ENCODE measurements at regions not wholly inside any gene's neighbourhood (a gene's known extent, or its start where the extent isn't known, plus 50 kb on each side); places are given as distances from the start of the nearest gene placed in this dataset.

DNA sequence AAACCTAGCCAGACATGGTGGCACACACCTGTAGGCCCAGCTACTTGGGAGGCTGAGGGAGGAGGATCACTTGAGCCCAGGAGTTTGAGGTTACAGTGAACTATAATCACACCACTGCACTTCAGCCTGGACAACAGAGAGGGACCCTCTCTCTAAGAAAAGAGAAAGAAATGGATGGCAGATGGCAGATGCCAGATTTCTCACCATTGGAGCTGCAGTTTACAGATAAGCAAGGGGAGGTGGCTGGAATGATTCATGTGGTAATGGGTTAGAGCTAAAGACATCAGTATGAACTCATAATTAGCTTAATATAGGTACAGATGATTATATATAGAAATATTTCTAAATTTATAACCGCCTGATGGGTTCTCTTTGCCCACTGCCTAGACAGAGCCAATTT is 80.1 kb upstream of the IPO5 start:
- Mint-ChIP-seq H3K27me3 (ENCODE audit: low read depth, unreplicated experiment) (no peaks in the 10 kb centered on the region), H3K27ac (ENCODE audit: unreplicated experiment) (no peak overlapping the region), H3K4me1 (ENCODE audit: low read depth, unreplicated experiment) (peaks cover under 1% of the 10 kb centered on the region), H3K4me3 (ENCODE audit: unreplicated experiment) (no peak overlapping the region), H3K36me3 (ENCODE audit: low read depth, unreplicated experiment) (no peaks in the 10 kb centered on the region), H3K9me3 (ENCODE audit: unreplicated experiment) (peaks cover 4% of the 10 kb centered on the region)
- H3K9me3 ChIP-seq (ENCODE audit: insufficient read depth, low read depth, low read length), result no peaks in the 10 kb centered on the region
- no peak overlapping the region for H3K4me2 ChIP-seq (ENCODE audit: low read length)
- no peak overlapping the region for H3K4me3 ChIP-seq (ENCODE audit: insufficient read depth, low read depth, low read length)
- no peaks in the 10 kb centered on the region for H4K20me1 ChIP-seq (ENCODE audit: insufficient read depth, low read length)
- H3K27me3 ChIP-seq (ENCODE audit: insufficient read depth, low read length), result no peaks in the 10 kb centered on the region
- TF ChIP-seq EZH2 (IDR thresholded peaks at IDR 0.05; ENCODE audit: insufficient read depth, low read length), result no peak
- TF ChIP-seq, protein P1, sequence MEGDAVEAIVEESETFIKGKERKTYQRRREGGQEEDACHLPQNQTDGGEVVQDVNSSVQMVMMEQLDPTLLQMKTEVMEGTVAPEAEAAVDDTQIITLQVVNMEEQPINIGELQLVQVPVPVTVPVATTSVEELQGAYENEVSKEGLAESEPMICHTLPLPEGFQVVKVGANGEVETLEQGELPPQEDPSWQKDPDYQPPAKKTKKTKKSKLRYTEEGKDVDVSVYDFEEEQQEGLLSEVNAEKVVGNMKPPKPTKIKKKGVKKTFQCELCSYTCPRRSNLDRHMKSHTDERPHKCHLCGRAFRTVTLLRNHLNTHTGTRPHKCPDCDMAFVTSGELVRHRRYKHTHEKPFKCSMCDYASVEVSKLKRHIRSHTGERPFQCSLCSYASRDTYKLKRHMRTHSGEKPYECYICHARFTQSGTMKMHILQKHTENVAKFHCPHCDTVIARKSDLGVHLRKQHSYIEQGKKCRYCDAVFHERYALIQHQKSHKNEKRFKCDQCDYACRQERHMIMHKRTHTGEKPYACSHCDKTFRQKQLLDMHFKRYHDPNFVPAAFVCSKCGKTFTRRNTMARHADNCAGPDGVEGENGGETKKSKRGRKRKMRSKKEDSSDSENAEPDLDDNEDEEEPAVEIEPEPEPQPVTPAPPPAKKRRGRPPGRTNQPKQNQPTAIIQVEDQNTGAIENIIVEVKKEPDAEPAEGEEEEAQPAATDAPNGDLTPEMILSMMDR (IDR thresholded peaks at IDR 0.05; ENCODE audit: insufficient read depth, low read depth, low read length), result no peak
- H3K27ac ChIP-seq (ENCODE audit: low read depth, low read length), result no peak overlapping the region
- H2AFZ ChIP-seq (ENCODE audit: low read depth, low read length), result no peak overlapping the region
- no peaks in the 10 kb centered on the region for H3K79me2 ChIP-seq (ENCODE audit: insufficient read depth, low read length)
- no peaks in the 10 kb centered on the region for H3K4me1 ChIP-seq (ENCODE audit: insufficient read depth, low read length)
- no peaks in the 10 kb centered on the region for H3K36me3 ChIP-seq (ENCODE audit: insufficient read depth, low read length)
- H3K9ac ChIP-seq (ENCODE audit: low read length), result no peak overlapping the region
- no peak for DNase-seq (ENCODE audit: low read depth)
- FAIRE-seq, result no peak

DNA sequence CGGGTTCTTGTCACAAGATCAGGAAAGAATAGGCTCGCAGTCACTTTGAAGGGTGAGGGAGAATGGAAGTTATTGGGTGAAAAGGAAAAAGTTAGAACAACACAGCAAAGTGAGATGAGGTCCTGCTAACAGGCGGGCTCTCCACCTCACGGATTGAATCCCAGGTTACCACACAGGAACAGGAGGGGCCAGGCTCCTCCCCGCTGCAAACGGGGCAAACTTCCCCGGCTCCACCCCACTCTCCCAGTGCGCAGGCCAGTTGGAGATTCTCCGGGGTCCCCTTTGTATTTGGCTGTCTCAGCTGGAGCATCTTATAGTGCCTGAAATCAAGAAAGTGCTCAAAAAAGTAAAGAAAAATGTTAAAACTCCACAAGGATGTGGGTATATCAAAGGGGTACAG is 78.3 kb upstream of the IPO5 start:
- no peak overlapping the region for H3K4me2 ChIP-seq (ENCODE audit: low read length)
- no peaks in the 10 kb centered on the region for H3K36me3 ChIP-seq (ENCODE audit: insufficient read depth, low read length)
- H3K9me3 ChIP-seq (ENCODE audit: insufficient read depth, low read depth, low read length), result no peaks in the 10 kb centered on the region
- no peaks in the 10 kb centered on the region for H4K20me1 ChIP-seq (ENCODE audit: insufficient read depth, low read length)
- TF ChIP-seq, protein P1 (IDR thresholded peaks at IDR 0.05; ENCODE audit: insufficient read depth, low read depth, low read length), result no peak
- no peak for TF ChIP-seq EZH2 (IDR thresholded peaks at IDR 0.05; ENCODE audit: insufficient read depth, low read length)
- no peaks in the 10 kb centered on the region for H3K79me2 ChIP-seq (ENCODE audit: insufficient read depth, low read length)
- no peak overlapping the region for H2AFZ ChIP-seq (ENCODE audit: low read depth, low read length)
- H3K4me1 ChIP-seq (ENCODE audit: insufficient read depth, low read length), result peaks cover 16% of the 10 kb centered on the region
- H3K27ac Mint-ChIP-seq (ENCODE audit: unreplicated experiment), result no peak overlapping the region
- no peak overlapping the region for H3K9ac ChIP-seq (ENCODE audit: low read length)
- no peaks in the 10 kb centered on the region for H3K27me3 Mint-ChIP-seq (ENCODE audit: low read depth, unreplicated experiment)
- no peaks in the 10 kb centered on the region for H3K9me3 Mint-ChIP-seq (ENCODE audit: unreplicated experiment)
- no peak overlapping the region for H3K27ac ChIP-seq (ENCODE audit: low read depth, low read length)
- no peak overlapping the region for H3K4me3 Mint-ChIP-seq (ENCODE audit: unreplicated experiment)
- H3K4me3 ChIP-seq (ENCODE audit: insufficient read depth, low read depth, low read length), result no peak overlapping the region
- H3K27me3 ChIP-seq (ENCODE audit: insufficient read depth, low read length), result no peaks in the 10 kb centered on the region
- no peaks in the 10 kb centered on the region for H3K36me3 Mint-ChIP-seq (ENCODE audit: low read depth, unreplicated experiment)
- DNase-seq (ENCODE audit: low read depth) (no peak), FAIRE-seq (no peak)
- peaks cover 18% of the 10 kb centered on the region for H3K4me1 Mint-ChIP-seq (ENCODE audit: low read depth, unreplicated experiment)

DNA sequence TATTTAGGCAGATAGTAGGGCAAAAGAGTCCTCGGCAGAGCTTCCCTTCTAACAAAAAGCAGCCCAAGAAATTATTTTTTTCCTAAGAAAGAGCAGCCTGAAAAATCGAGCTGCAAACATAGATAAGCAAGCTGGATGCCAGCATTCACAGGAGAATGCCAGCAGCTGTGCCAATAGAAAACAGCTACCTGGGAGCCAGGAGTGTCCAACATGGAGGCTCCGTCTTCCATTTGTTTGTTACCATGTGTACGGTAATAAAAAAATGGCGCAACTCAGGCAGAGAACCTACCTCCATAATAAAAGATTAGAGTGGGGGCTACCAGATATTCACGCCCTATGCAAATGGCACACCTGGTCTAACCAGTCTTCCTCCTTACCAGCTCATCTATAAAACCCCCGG is 77.6 kb upstream of the IPO5 start:
- no peak for DNase-seq (ENCODE audit: low read depth)
- no peak overlapping the region for H3K4me3 ChIP-seq (ENCODE audit: insufficient read depth, low read depth, low read length)
- Mint-ChIP-seq H3K4me3 (ENCODE audit: unreplicated experiment) (no peak overlapping the region), H3K36me3 (ENCODE audit: low read depth, unreplicated experiment) (no peaks in the 10 kb centered on the region), H3K4me1 (ENCODE audit: low read depth, unreplicated experiment) (peaks cover 22% of the 10 kb centered on the region), H3K27me3 (ENCODE audit: low read depth, unreplicated experiment) (no peaks in the 10 kb centered on the region), H3K27ac (ENCODE audit: unreplicated experiment) (no peak overlapping the region), H3K9me3 (ENCODE audit: unreplicated experiment) (no peaks in the 10 kb centered on the region)
- peaks cover 22% of the 10 kb centered on the region for H3K4me1 ChIP-seq (ENCODE audit: insufficient read depth, low read length)
- H3K9me3 ChIP-seq (ENCODE audit: insufficient read depth, low read depth, low read length), result no peaks in the 10 kb centered on the region
- no peaks in the 10 kb centered on the region for H3K36me3 ChIP-seq (ENCODE audit: insufficient read depth, low read length)
- H4K20me1 ChIP-seq (ENCODE audit: insufficient read depth, low read length), result no peaks in the 10 kb centered on the region
- FAIRE-seq, result no peak
- H3K27ac ChIP-seq (ENCODE audit: low read depth, low read length), result no peak overlapping the region
- H3K4me2 ChIP-seq (ENCODE audit: low read length), result no peak overlapping the region
- H3K27me3 ChIP-seq (ENCODE audit: insufficient read depth, low read length), result no peaks in the 10 kb centered on the region
- H2AFZ ChIP-seq (ENCODE audit: low read depth, low read length), result no peak overlapping the region
- H3K9ac ChIP-seq (ENCODE audit: low read length), result no peak overlapping the region
- TF ChIP-seq, protein P1 (IDR thresholded peaks at IDR 0.05; ENCODE audit: insufficient read depth, low read depth, low read length), result no peak
- no peak for TF ChIP-seq EZH2 (IDR thresholded peaks at IDR 0.05; ENCODE audit: insufficient read depth, low read length)
- H3K79me2 ChIP-seq (ENCODE audit: insufficient read depth, low read length), result no peaks in the 10 kb centered on the region
